ENCODE measurements at regions not wholly inside any gene's neighbourhood (a gene's known extent, or its start where the extent isn't known, plus 50 kb on each side); places are given as distances from the start of the nearest gene placed in this dataset.

DNA sequence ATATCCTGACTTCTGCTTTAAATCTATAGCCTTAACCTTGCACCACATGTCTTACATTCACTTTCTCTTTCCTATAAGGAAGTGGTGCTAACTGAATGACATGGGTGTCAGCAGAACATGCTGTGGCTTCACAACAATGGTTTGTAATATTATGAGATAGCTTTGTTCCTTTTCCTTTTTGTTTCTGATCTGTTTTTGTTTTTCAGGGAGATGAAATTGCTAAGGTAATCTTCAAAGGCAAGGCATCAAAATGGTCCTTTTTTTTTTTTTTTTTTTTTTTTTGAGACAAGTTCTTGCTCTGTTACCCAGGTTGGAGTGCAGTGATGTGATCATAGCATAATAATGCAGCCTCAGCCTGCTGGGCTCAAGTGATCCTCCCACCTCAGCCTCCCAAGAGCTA lies 53.6 kb upstream of the RANBP6 start:
- TF ChIP-seq, protein P1, sequence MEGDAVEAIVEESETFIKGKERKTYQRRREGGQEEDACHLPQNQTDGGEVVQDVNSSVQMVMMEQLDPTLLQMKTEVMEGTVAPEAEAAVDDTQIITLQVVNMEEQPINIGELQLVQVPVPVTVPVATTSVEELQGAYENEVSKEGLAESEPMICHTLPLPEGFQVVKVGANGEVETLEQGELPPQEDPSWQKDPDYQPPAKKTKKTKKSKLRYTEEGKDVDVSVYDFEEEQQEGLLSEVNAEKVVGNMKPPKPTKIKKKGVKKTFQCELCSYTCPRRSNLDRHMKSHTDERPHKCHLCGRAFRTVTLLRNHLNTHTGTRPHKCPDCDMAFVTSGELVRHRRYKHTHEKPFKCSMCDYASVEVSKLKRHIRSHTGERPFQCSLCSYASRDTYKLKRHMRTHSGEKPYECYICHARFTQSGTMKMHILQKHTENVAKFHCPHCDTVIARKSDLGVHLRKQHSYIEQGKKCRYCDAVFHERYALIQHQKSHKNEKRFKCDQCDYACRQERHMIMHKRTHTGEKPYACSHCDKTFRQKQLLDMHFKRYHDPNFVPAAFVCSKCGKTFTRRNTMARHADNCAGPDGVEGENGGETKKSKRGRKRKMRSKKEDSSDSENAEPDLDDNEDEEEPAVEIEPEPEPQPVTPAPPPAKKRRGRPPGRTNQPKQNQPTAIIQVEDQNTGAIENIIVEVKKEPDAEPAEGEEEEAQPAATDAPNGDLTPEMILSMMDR (IDR thresholded peaks at IDR 0.05) = no peak
- TF ChIP-seq POLR2A (IDR thresholded peaks at IDR 0.05) = no peak
- TF ChIP-seq EP300 (IDR thresholded peaks at IDR 0.05) = no peak
